GM15510 (cell line): ENCODE measurements at regions not wholly inside any gene's neighbourhood (a gene's known extent, or its start where the extent isn't known, plus 50 kb on each side); places are given as distances from the start of the nearest gene placed in this dataset.

ENCODE experiments used
- POLR2A ChIP-seq: IDR thresholded peaks from 3 replicates; pipeline ENCODE4 v1.6.1; 2011; ENCODE audit warnings: borderline replicate concordance; ENCODE audit not compliant: insufficient read length; ENCODE audit errors: extremely low read depth

GRCh38 chr6:167767715-167768107, 59.0 kb upstream of the AFDN start:
- no peak for TF ChIP-seq POLR2A

- TF ChIP-seq POLR2A, result no peak
These were observed 58.1 kb upstream of the AFDN start for GRCh38 chr6:167768471-167769215.

DNA sequence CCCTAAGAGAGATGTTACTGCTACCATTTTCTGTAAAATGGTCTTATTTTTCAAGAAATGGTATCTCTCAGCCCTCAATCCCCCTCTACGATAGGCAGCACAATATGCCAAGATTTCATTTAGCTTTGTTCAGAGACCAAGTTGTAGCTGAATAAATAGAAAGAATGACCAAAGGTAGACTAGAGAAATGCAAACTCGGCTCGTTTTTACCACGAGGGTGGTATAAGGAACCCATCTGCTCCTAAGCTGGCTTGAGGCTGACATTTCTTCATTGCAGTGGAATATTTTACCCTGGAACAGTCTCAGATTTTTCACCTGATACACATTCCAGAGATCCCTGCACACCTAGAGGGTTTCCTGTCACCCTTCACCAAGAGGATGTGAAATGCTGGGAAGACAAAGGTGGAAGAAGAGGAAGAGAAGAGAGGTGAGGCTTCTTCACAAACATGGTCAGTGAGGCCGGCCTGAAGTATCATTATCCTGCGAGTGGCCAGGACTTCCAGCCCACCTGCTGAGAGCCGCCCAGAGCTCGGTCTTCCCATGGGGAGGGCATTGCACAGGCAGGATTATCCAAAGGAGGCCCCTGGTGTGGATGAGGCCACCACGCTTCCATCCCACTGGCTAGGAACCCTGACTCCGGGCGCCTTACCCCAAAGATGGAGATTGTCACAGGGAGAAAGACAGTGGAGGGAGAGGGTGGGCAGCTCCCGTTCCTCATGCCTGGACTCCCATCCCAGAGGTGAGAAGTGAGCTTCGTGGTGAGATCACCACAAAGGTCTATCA, 57.1 kb upstream of the AFDN start:
- no peak for TF ChIP-seq POLR2A

GRCh38 chr6:167770291-167770955, 56.3 kb upstream of the AFDN start:
- no peak for TF ChIP-seq POLR2A

- TF ChIP-seq POLR2A, result no peak
These were observed 51.8 kb upstream of the AFDN start for GRCh38 chr6:167774881-167775280.

DNA sequence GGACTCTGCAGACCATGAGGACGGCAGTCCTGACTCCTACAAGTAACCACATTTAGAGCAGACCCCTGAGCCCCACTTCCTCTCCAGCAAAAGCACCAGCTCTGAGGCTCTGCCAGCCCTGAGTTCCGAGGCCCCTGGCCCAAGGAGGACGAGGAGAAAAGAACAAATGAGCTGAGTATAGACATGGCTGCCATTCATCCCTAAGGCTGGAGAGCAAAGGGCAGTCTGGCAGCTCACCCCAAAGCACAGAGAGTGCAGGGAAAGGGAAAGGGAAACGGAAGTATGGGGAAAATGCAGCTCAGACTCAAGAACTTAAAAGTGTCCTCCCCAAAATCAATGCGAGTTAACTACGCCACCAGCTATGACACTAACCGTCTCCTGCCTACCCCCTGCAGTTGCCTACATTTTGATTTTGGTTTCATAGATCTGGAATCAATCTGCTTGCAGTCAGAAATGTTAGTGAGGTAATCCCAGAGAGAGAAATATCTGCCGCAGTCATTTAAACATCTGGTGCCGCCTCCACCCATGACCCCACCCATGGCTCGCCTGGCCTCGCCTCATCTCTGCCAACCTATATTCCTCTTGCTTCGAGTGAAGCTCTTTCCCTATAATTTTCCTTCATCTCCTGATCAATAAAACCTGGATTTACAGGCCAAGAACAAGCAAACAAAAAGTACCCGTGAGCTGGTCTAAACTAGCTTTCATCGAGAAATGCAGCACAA, 49.6 kb upstream of the AFDN start:
- TF ChIP-seq POLR2A, result no peak
